ENCODE measurements at regions not wholly inside any gene's neighbourhood (a gene's known extent, or its start where the extent isn't known, plus 50 kb on each side); places are given as distances from the start of the nearest gene placed in this dataset.

GRCh38 chr11:82043316-82043715 lies 690.3 kb downstream of the FAM181B start:
- no peak for TF ChIP-seq CTCF (IDR thresholded peaks at IDR 0.05)
- TF ChIP-seq EZH2 (IDR thresholded peaks at IDR 0.05): no peak
- no peak for TF ChIP-seq EZH2phosphoT487 (IDR thresholded peaks at IDR 0.05)

Data from neural progenitor cell (in vitro differentiated cells).